PC-3 (cell line): ENCODE measurements at regions not wholly inside any gene's neighbourhood (a gene's known extent, or its start where the extent isn't known, plus 50 kb on each side); places are given as distances from the start of the nearest gene placed in this dataset.

Source experiments
- ATAC-seq: fragments of 200-7000 bp; cut with Tn5 transposase; 2 replicates; pipeline ENCODE4 v1.9.1; 2020; ENCODE audit warnings: mild to moderate bottlenecking, moderate library complexity
- BruUV-seq: library from RNA; stranded (reverse); fragments of 400-500 nt; replicated peaks from 2 replicates; lab custom pipeline; 2021; lab: Mats Ljungman, UMichigan
- CTCF ChIA-PET: fragments of 300-600 bp; sonication (Branson Sonifier 250); formaldehyde crosslinking; loops from one replicate; lab custom pipeline; 2022; ENCODE audit warnings: antibody characterized with exemption; lab: Charles Lee
- POLR2A ChIA-PET: fragments of 300-600 bp; sonication (Branson Sonifier 250); formaldehyde crosslinking; loops from one replicate; lab custom pipeline; 2022; ENCODE audit warnings: antibody characterized with exemption; ENCODE audit not compliant: unreplicated experiment; lab: Charles Lee
- DNase-seq: peaks from one replicate; pipeline ENCODE4 v3.0.0-alpha.2; 2015
- H2AFZ ChIP-seq: fragments of 300-600 bp; sonication (generic); 2 replicates; pipeline ENCODE4 v1.6.0; 2016; ENCODE audit warnings: antibody characterized with exemption, low read length
- H3F3A ChIP-seq: fragments of 300-600 bp; sonication (generic); one replicate; pipeline ENCODE4 v1.6.0; 2017; ENCODE audit warnings: antibody characterized with exemption, low read length, control low read depth, mild to moderate bottlenecking; ENCODE audit not compliant: unreplicated experiment
- H3K27ac ChIP-seq: fragments of 300-600 bp; sonication (generic); 2 replicates; pipeline ENCODE4 v1.5.1; 2016; ENCODE audit warnings: mild to moderate bottlenecking, low read length
- H3K27me3 ChIP-seq: fragments of 300-600 bp; sonication (generic); 2 replicates; pipeline ENCODE4 v1.6.1; 2016; ENCODE audit warnings: low read length, mixed read lengths
- H3K36me3 ChIP-seq: fragments of 300-600 bp; sonication (generic); 2 replicates; pipeline ENCODE4 v1.6.1; 2016; ENCODE audit warnings: low read depth, mixed run types, low read length, mixed read lengths
- H3K4me1 ChIP-seq: fragments of 300-600 bp; sonication (generic); 2 replicates; pipeline ENCODE4 v1.5.1; 2016; ENCODE audit warnings: low read length; ENCODE audit not compliant: insufficient read depth
- H3K4me2 ChIP-seq: fragments of 300-600 bp; sonication (generic); 2 replicates; pipeline ENCODE4 v1.6.0; 2016; ENCODE audit warnings: low read length
- H3K4me3 ChIP-seq: fragments of 300-600 bp; sonication (generic); 2 replicates; pipeline ENCODE4 v1.5.1; 2016; ENCODE audit warnings: mild to moderate bottlenecking, low read length, mixed read lengths
- H3K79me2 ChIP-seq: fragments of 300-600 bp; sonication (generic); 2 replicates; pipeline ENCODE4 v1.6.1; 2017; ENCODE audit warnings: low read length, mixed read lengths
- H3K9ac ChIP-seq: fragments of 300-600 bp; sonication (generic); 2 replicates; pipeline ENCODE4 v1.6.0; 2016; ENCODE audit warnings: mild to moderate bottlenecking, low read length
- H3K9me2 ChIP-seq: fragments of 300-600 bp; sonication (generic); replicated peaks from 2 replicates; pipeline ENCODE4 v1.6.1; 2016; ENCODE audit warnings: mixed run types, low read length, mixed read lengths
- H3K9me3 ChIP-seq: fragments of 300-600 bp; sonication (generic); 2 replicates; pipeline ENCODE4 v1.6.1; 2016; ENCODE audit warnings: low read length, mixed read lengths
- H4K20me1 ChIP-seq: fragments of 300-600 bp; sonication (generic); 2 replicates; pipeline ENCODE4 v1.6.1; 2016; ENCODE audit warnings: low read length, mixed read lengths
- EZH2 ChIP-seq: fragments of 300-600 bp; sonication (generic); IDR thresholded peaks from one replicate; pipeline ENCODE4 v1.6.1; 2017; ENCODE audit warnings: antibody characterized with exemption, mild to moderate bottlenecking, low read length; ENCODE audit not compliant: unreplicated experiment
- EZH2phosphoT487 ChIP-seq: fragments of 300-600 bp; sonication (generic); IDR thresholded peaks from 2 replicates; pipeline ENCODE4 v1.6.1; 2018; ENCODE audit warnings: mild to moderate bottlenecking, antibody characterized with exemption, low read length, borderline replicate concordance
- intact Hi-C: fragments of 100-400 bp; cut with micrococcal nuclease; formaldehyde crosslinking; loops from 2 replicates; pipeline ENCODE4 v1.9.0; 2023
- TF ChIP-seq, protein P1 (sequence below): fragments of 300-600 bp; sonication (generic); conservative IDR thresholded peaks from 2 replicates; pipeline ENCODE4 v1.5.1; 2017; ENCODE audit warnings: antibody characterized with exemption, low read depth, mild to moderate bottlenecking, low read length

DNA sequence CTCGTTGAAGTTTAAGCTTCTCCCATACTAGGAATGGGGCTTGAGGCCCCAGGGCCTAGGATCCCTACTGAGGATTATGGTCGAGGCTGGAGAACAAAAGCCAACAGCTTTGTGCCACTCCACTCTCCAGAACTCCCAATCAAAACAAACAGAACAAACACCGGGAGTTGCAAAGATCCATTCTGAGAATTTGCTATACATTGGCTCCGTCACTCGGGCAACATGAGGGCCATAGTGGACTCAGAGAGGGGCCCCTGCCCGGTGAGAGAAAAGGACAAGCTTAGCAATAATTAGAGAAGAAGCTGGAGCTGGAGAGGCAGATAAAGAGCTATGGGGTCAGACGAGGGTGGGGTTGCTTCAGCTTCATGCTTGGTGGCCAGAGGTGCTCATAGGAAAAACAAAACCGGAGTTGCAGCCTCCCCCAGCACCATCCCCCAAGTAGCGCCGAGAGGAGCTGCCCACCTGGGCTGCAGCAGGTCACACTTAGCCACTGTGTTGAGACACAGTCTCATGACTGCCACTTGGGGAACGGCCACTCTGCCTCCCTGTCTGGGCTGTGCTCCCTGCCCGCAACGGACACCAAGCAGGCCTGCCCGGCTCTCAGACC, 142.3 kb upstream of the HAAO start:
- no peaks in the 10 kb centered on the region for H4K20me1 ChIP-seq
- no TSS peak for BruUV-seq
- H3K4me1 ChIP-seq: no peaks in the 10 kb centered on the region
- no peak overlapping the region for H3K9ac ChIP-seq
- ChIA-PET CTCF (no interaction called here), POLR2A (no interaction called here)
- no peak for DNase-seq
- H3K36me3 ChIP-seq: no peaks in the 10 kb centered on the region
- H2AFZ ChIP-seq: no peak overlapping the region
- no peak overlapping the region for H3K27ac ChIP-seq
- TF ChIP-seq EZH2 (no peak), EZH2phosphoT487 (no peak)
- TF ChIP-seq, protein P1, sequence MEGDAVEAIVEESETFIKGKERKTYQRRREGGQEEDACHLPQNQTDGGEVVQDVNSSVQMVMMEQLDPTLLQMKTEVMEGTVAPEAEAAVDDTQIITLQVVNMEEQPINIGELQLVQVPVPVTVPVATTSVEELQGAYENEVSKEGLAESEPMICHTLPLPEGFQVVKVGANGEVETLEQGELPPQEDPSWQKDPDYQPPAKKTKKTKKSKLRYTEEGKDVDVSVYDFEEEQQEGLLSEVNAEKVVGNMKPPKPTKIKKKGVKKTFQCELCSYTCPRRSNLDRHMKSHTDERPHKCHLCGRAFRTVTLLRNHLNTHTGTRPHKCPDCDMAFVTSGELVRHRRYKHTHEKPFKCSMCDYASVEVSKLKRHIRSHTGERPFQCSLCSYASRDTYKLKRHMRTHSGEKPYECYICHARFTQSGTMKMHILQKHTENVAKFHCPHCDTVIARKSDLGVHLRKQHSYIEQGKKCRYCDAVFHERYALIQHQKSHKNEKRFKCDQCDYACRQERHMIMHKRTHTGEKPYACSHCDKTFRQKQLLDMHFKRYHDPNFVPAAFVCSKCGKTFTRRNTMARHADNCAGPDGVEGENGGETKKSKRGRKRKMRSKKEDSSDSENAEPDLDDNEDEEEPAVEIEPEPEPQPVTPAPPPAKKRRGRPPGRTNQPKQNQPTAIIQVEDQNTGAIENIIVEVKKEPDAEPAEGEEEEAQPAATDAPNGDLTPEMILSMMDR: no peak
- intact Hi-C loops: no loop called here
- no peaks in the 10 kb centered on the region for H3K79me2 ChIP-seq
- no peaks in the 10 kb centered on the region for H3F3A ChIP-seq
- no peaks in the 10 kb centered on the region for H3K9me3 ChIP-seq
- no peak overlapping the region for H3K4me3 ChIP-seq
- no peak for ATAC-seq
- H3K4me2 ChIP-seq: no peak overlapping the region
- no peaks in the 10 kb centered on the region for H3K27me3 ChIP-seq
- H3K9me2 ChIP-seq: no peaks in the 10 kb centered on the region

DNA sequence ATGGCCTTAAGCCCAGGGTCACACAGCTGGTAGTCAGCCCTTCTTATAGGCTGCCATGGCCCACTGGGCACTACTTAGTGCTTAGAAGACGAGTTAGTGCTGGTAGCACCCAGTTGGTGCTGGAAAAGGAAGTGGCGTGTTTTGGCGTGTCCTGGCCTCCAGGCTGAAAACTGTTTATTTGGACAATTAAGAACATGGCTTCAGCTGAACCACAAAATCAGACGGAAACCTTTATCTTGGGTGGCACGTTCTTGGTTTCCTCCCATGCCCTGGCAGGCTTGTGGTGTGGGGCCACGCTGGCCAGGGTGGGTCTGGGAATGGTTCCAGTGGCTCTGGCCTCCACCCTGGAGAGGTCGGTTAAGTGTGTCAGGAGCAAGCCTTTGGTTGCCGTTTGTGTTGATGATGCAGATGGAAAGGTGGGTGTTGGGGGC, 141.5 kb upstream of the HAAO start:
- H3K27ac ChIP-seq: no peak overlapping the region

More for the DNA sequence above, 141.5 kb upstream of the HAAO start:
- Histone ChIP-seq H3K9me2 (no peaks in the 10 kb centered on the region), H3K4me1 (no peaks in the 10 kb centered on the region), H3K9me3 (no peaks in the 10 kb centered on the region), H4K20me1 (no peaks in the 10 kb centered on the region), H3K9ac (no peak overlapping the region), H3K4me2 (no peak overlapping the region), H2AFZ (no peak overlapping the region), H3K27me3 (no peaks in the 10 kb centered on the region), H3F3A (no peaks in the 10 kb centered on the region), H3K36me3 (no peaks in the 10 kb centered on the region), H3K79me2 (no peaks in the 10 kb centered on the region), H3K4me3 (no peak overlapping the region)
- no peak for TF ChIP-seq EZH2
- TF ChIP-seq, protein P1: no peak
- no peak for TF ChIP-seq EZH2phosphoT487
- ATAC-seq (no peak), DNase-seq (no peak)
- BruUV-seq: no TSS peak
- ChIA-PET CTCF (no interaction called here), POLR2A (no interaction called here)
- intact Hi-C loops: no loop called here
